ENCODE measurements at regions not wholly inside any gene's neighbourhood (a gene's known extent, or its start where the extent isn't known, plus 50 kb on each side); places are given as distances from the start of the nearest gene placed in this dataset.

DNA sequence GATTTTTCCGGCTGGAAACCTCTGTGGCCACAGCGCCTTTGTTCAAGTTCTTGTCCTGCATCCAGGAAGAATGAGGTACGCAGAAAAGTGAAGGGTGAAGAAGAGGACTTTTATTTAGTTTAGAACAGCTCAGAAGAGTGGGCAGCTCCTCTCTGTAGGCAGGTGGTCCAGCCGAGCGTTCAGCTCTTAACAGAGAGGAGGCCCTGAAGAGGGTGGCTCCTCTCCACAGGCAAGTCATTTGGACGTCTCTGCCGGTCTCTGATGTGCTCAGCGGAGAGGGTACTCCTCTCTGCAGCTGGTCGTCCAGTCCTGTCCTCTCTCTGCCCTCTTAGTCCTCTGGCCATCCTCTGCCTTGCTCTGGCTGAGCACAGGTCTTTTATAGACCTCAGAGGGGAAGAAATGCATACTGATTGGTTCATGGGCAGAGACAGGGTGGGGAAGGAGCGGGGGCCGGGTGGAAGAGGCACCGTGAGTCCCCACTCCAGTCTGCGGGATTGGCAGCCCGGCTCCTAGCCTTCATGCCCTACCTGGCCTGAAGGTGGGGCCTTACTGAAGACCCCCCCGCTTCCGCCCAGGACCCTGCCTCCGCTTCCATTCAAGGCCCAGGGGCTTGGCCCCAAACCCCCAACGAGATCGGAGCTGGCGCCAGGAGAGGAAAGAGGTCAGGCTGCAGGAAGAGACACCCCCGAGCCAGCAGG lies 70.0 kb upstream of the NKD1 start:
- ATAC-seq (ENCODE audit: insufficient read depth, low FRiP score), result no peak
- H3K9ac ChIP-seq (ENCODE audit: insufficient read depth in 1 of 2, low read length in 2 of 2), result no peak overlapping the region
- no peaks in the 10 kb centered on the region for H3K36me3 ChIP-seq (ENCODE audit: control insufficient read depth in 4 of 4, insufficient read depth in 4 of 4, low read length in 4 of 4)
- no peaks in the 10 kb centered on the region for H3K27me3 ChIP-seq (ENCODE audit: control insufficient read depth in 3 of 3, insufficient read depth in 3 of 3, low read length in 2 of 3)
- WGBS, 2 donors, result 63 to 76% methylated on average over 21 of the region's 21 CpGs
- H3K4me1 ChIP-seq (ENCODE audit: control insufficient read depth in 5 of 5, insufficient read depth in 5 of 5, low read length in 5 of 5), result no peaks in the 10 kb centered on the region
- DNase-seq, result no peak
- TF ChIP-seq, protein P1, sequence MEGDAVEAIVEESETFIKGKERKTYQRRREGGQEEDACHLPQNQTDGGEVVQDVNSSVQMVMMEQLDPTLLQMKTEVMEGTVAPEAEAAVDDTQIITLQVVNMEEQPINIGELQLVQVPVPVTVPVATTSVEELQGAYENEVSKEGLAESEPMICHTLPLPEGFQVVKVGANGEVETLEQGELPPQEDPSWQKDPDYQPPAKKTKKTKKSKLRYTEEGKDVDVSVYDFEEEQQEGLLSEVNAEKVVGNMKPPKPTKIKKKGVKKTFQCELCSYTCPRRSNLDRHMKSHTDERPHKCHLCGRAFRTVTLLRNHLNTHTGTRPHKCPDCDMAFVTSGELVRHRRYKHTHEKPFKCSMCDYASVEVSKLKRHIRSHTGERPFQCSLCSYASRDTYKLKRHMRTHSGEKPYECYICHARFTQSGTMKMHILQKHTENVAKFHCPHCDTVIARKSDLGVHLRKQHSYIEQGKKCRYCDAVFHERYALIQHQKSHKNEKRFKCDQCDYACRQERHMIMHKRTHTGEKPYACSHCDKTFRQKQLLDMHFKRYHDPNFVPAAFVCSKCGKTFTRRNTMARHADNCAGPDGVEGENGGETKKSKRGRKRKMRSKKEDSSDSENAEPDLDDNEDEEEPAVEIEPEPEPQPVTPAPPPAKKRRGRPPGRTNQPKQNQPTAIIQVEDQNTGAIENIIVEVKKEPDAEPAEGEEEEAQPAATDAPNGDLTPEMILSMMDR (IDR thresholded peaks at IDR 0.05; ENCODE audit: control extremely low read depth, extremely low read depth), result no peak
- peaks cover 0 to 2% (median 0%) of the 10 kb centered on the region in 4 donors for H3K9me3 ChIP-seq (ENCODE audit: control insufficient read depth in 4 of 4, insufficient read depth in 3 of 4, low read length in 3 of 4)
- H3K27ac ChIP-seq (ENCODE audit: low read depth in 1 of 2, low read length in 1 of 2), result no peak overlapping the region
- H3K4me3 ChIP-seq, result no peak overlapping the region

DNA sequence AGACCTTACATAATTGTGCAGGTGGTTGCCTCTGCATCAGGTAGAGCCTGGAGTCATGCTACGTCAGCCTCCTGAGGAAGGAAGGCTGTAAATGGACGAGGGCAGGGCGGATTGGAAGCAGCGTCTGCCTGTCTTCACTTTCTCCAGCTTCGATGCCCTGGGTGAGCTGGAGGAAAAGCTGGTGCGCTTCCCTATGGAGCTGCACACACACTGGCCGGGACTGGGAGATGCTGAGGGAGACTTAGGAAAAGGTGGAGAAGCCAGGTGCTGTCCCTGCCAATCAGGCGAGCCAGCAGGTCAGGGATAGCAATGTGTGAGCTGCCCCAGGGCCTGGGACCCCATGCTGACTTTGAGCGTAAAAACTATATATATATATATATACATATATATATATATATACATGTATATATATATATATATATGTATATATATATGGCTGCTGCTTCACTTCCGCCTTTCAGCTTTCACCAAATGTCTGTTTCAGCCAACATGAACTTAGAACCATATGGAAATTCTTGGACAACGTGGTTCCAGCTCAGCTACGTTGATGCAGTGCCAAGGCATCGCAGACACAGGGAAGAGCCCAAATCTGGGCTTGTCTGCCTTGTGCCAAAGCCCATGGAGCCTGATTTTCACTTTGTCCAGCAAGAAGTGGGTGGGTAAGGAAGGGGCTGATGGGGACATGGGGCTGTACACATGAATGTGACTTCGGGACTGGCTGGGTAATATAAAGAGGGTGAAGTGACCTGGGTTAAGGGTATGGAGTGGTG lies 71.5 kb upstream of the NKD1 start:
- Histone ChIP-seq H3K9me3 (ENCODE audit: control insufficient read depth in 4 of 4, insufficient read depth in 3 of 4, low read length in 3 of 4) (peaks cover 0 to 2% (median 0%) of the 10 kb centered on the region in 4 donors), H3K4me1 (ENCODE audit: control insufficient read depth in 5 of 5, insufficient read depth in 5 of 5, low read length in 5 of 5) (no peaks in the 10 kb centered on the region), H3K36me3 (ENCODE audit: control insufficient read depth in 4 of 4, insufficient read depth in 4 of 4, low read length in 4 of 4) (no peaks in the 10 kb centered on the region), H3K27ac (ENCODE audit: low read depth in 1 of 2, low read length in 1 of 2) (no peak overlapping the region), H3K9ac (ENCODE audit: insufficient read depth in 1 of 2, low read length in 2 of 2) (no peak overlapping the region), H3K4me3 (no peak overlapping the region), H3K27me3 (ENCODE audit: control insufficient read depth in 3 of 3, insufficient read depth in 3 of 3, low read length in 2 of 3) (no peaks in the 10 kb centered on the region)
- 87 to 88% methylated on average over 14 of the region's 14 CpGs for WGBS, 2 donors
- DNase-seq, result no peak
- ATAC-seq (ENCODE audit: insufficient read depth, low FRiP score), result no peak
- TF ChIP-seq, protein P1 (IDR thresholded peaks at IDR 0.05; ENCODE audit: control extremely low read depth, extremely low read depth), result no peak

DNA sequence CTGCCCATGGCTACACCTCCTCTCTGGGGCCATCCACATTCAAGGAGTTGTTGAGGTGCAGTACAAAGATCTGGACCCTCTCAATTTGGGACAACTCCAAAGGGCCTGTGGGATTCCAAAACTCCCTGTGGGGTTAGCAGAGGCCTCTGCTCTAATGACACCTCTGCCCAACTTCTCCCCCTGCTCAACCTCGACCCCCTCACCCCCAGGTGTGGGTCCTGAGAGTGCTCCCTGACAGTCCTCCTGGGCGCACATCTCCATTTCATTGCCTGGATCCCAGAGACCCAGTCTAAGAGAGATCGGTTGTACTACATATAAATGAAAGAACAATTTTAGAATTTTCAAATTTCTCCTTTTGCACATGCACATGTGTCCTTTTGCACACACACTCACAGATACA lies 73.0 kb upstream of the NKD1 start:
- 79 to 84% methylated on average over 3 of the region's 3 CpGs for WGBS, 2 donors
- H3K4me1 ChIP-seq (ENCODE audit: control insufficient read depth in 5 of 5, insufficient read depth in 5 of 5, low read length in 5 of 5), result no peaks in the 10 kb centered on the region
- DNase-seq, result no peak
- H3K27ac ChIP-seq (ENCODE audit: low read depth in 1 of 2, low read length in 1 of 2), result no peak overlapping the region
- peaks cover 0 to 2% (median 0%) of the 10 kb centered on the region in 4 donors for H3K9me3 ChIP-seq (ENCODE audit: control insufficient read depth in 4 of 4, insufficient read depth in 3 of 4, low read length in 3 of 4)
- no peaks in the 10 kb centered on the region for H3K27me3 ChIP-seq (ENCODE audit: control insufficient read depth in 3 of 3, insufficient read depth in 3 of 3, low read length in 2 of 3)
- H3K4me3 ChIP-seq, result no peak overlapping the region
- TF ChIP-seq, protein P1 (IDR thresholded peaks at IDR 0.05; ENCODE audit: control extremely low read depth, extremely low read depth), result no peak
- ATAC-seq (ENCODE audit: insufficient read depth, low FRiP score), result no peak
- no peaks in the 10 kb centered on the region for H3K36me3 ChIP-seq (ENCODE audit: control insufficient read depth in 4 of 4, insufficient read depth in 4 of 4, low read length in 4 of 4)
- no peak overlapping the region for H3K9ac ChIP-seq (ENCODE audit: insufficient read depth in 1 of 2, low read length in 2 of 2)
